Neural cell (in vitro differentiated cells): ENCODE measurements at regions not wholly inside any gene's neighbourhood (a gene's known extent, or its start where the extent isn't known, plus 50 kb on each side); places are given as distances from the start of the nearest gene placed in this dataset.

Source experiments
- H2AFZ ChIP-seq: fragments of 200-600, 300-800 bp; sonication (generic), shearing (Covaris generic); 2 replicates; pipeline ENCODE4 v1.6.0; 2014; ENCODE audit warnings: low read depth, mild to moderate bottlenecking, antibody characterized with exemption, low read length, moderate library complexity
- H3F3A ChIP-seq: fragments of 200-600 bp; shearing (Covaris generic); 2 replicates; pipeline ENCODE4 v1.6.1; 2016; ENCODE audit warnings: mild to moderate bottlenecking, moderate library complexity, mixed read lengths, antibody characterized with exemption, low read length; ENCODE audit not compliant: insufficient read depth, poor library complexity, severe bottlenecking
- H3K27ac ChIP-seq: fragments of 200-600, 300-800 bp; sonication (generic), shearing (Covaris generic); 2 replicates; pipeline ENCODE4 v1.5.1; 2014; ENCODE audit warnings: mild to moderate bottlenecking, low read length, moderate library complexity
- H3K27me3 ChIP-seq: fragments of 300-800, 200-600 bp; sonication (generic), shearing (Covaris generic); 2 replicates; pipeline ENCODE4 v1.6.0; 2014; ENCODE audit warnings: mild to moderate bottlenecking, low read depth, low read length, moderate library complexity; ENCODE audit not compliant: insufficient read depth
- H3K36me3 ChIP-seq: fragments of 300-800, 200-600 bp; sonication (generic), shearing (Covaris generic); 2 replicates; pipeline ENCODE4 v1.5.1; 2014; ENCODE audit warnings: mild to moderate bottlenecking, antibody characterized with exemption, low read length, moderate library complexity; ENCODE audit not compliant: insufficient read depth
- H3K4me2 ChIP-seq: fragments of 300-800, 200-600 bp; sonication (generic), shearing (Covaris generic); 2 replicates; pipeline ENCODE4 v1.6.0; 2014; ENCODE audit warnings: mild to moderate bottlenecking, low read length
- H3K4me3 ChIP-seq: fragments of 300-800, 200-600 bp; sonication (generic), shearing (Covaris generic); 2 replicates; pipeline ENCODE4 v1.5.1; 2014; ENCODE audit warnings: mild to moderate bottlenecking, low read length, moderate library complexity
- H3K79me2 ChIP-seq: fragments of 200-600 bp; shearing (Covaris generic); replicated peaks from 2 replicates; pipeline ENCODE4 v1.6.0; 2014; ENCODE audit warnings: mild to moderate bottlenecking, low read length, moderate library complexity; ENCODE audit not compliant: insufficient read depth
- H3K9ac ChIP-seq: fragments of 300-800, 200-600 bp; sonication (generic), shearing (Covaris generic); 2 replicates; pipeline ENCODE4 v1.6.1; 2016; ENCODE audit warnings: mild to moderate bottlenecking, low read length, mixed read lengths
- H3K9me2 ChIP-seq: fragments of 200-600 bp; shearing (Covaris generic); 2 replicates; pipeline ENCODE4 v1.6.1; 2016; ENCODE audit warnings: mild to moderate bottlenecking, low read length, mixed read lengths; ENCODE audit not compliant: insufficient read depth
- H3K9me3 ChIP-seq: fragments of 200-600, 300-800 bp; sonication (generic), shearing (Covaris generic); 2 replicates; pipeline ENCODE4 v1.6.1; 2016; ENCODE audit warnings: mild to moderate bottlenecking, mixed run types, low read length, moderate library complexity, mixed read lengths
- H4K20me1 ChIP-seq: fragments of 200-600 bp; shearing (Covaris generic); 2 replicates; pipeline ENCODE4 v1.6.1; 2016; ENCODE audit warnings: mild to moderate bottlenecking, mixed run types; ENCODE audit not compliant: insufficient read depth
- CTCF ChIP-seq: fragments of 450-650 bp; IDR thresholded peaks from 2 replicates; pipeline ENCODE4 v1.5.1; 2014; ENCODE audit warnings: antibody characterized with exemption, mild to moderate bottlenecking, moderate library complexity; ENCODE audit not compliant: poor library complexity, severe bottlenecking
- EP300 ChIP-seq: fragments of 450-650 bp; conservative IDR thresholded peaks from 2 replicates; pipeline ENCODE4 v1.6.1; 2014; ENCODE audit warnings: antibody characterized with exemption, mild to moderate bottlenecking, moderate library complexity; ENCODE audit not compliant: poor library complexity, severe bottlenecking
- EZH2 ChIP-seq: fragments of 200-600, 300-800 bp; shearing (Covaris generic), sonication (generic); IDR thresholded peaks from 2 replicates; pipeline ENCODE4 v1.6.1; 2014; ENCODE audit warnings: antibody characterized with exemption, low read length, borderline replicate concordance, mild to moderate bottlenecking; ENCODE audit not compliant: insufficient read depth, poor library complexity, severe bottlenecking
- MXI1 ChIP-seq: fragments of 450-650 bp; conservative IDR thresholded peaks from 2 replicates; pipeline ENCODE4 v1.6.1; 2014; ENCODE audit warnings: antibody characterized with exemption, mild to moderate bottlenecking; ENCODE audit not compliant: poor library complexity, severe bottlenecking
- POLR2AphosphoS5 ChIP-seq: IDR thresholded peaks from 2 replicates; pipeline ENCODE4 v1.6.1; 2012
- RAD21 ChIP-seq: fragments of 450-650 bp; conservative IDR thresholded peaks from 2 replicates; pipeline ENCODE4 v1.6.1; 2014; ENCODE audit warnings: antibody characterized with exemption, mild to moderate bottlenecking, moderate library complexity
- REST ChIP-seq: IDR thresholded peaks from 2 replicates; pipeline ENCODE4 v1.6.1; 2012; ENCODE audit warnings: borderline replicate concordance
- SMC3 ChIP-seq: fragments of 450-650 bp; conservative IDR thresholded peaks from 2 replicates; pipeline ENCODE4 v1.6.1; 2014; ENCODE audit warnings: antibody characterized with exemption, mild to moderate bottlenecking, moderate library complexity; ENCODE audit not compliant: poor library complexity
- TAF1 ChIP-seq: IDR thresholded peaks from 2 replicates; pipeline ENCODE4 v1.6.1; 2012; ENCODE audit warnings: low read depth

GRCh38 chr7:52838981-52839411, 196.4 kb upstream of the POM121L12 start:
- Histone ChIP-seq H3K27ac (no peak overlapping the region), H3K4me2 (no peak overlapping the region), H3K27me3 (no peaks in the 10 kb centered on the region), H3K79me2 (no peaks in the 10 kb centered on the region), H4K20me1 (no peaks in the 10 kb centered on the region), H3K36me3 (no peaks in the 10 kb centered on the region), H3K9me2 (no peaks in the 10 kb centered on the region), H3F3A (no peaks in the 10 kb centered on the region), H3K4me3 (no peak overlapping the region), H2AFZ (no peak overlapping the region), H3K9ac (no peak overlapping the region), H3K9me3 (no peaks in the 10 kb centered on the region)
- TF ChIP-seq REST (no peak), EZH2 (no peak), EP300 (no peak), POLR2AphosphoS5 (no peak), RAD21 (no peak), TAF1 (no peak), CTCF (no peak)

GRCh38 chr7:52831321-52831720, 204.1 kb upstream of the POM121L12 start:
- H3F3A ChIP-seq = peaks cover 3% of the 10 kb centered on the region
- TF ChIP-seq EP300 = peak; percentile 69
- no peak for TF ChIP-seq EZH2
- TF ChIP-seq POLR2AphosphoS5 = peak; percentile 22
- H4K20me1 ChIP-seq = no peaks in the 10 kb centered on the region
- H2AFZ ChIP-seq = no peak overlapping the region
- H3K79me2 ChIP-seq = no peaks in the 10 kb centered on the region
- no peaks in the 10 kb centered on the region for H3K27me3 ChIP-seq
- no peak overlapping the region for H3K4me2 ChIP-seq
- H3K27ac ChIP-seq = peak overlapping the region; percentile 46
- no peak overlapping the region for H3K9ac ChIP-seq
- H3K9me2 ChIP-seq = no peaks in the 10 kb centered on the region
- H3K9me3 ChIP-seq = no peaks in the 10 kb centered on the region
- no peaks in the 10 kb centered on the region for H3K36me3 ChIP-seq
- H3K4me3 ChIP-seq = no peak overlapping the region

GRCh38 chr7:52830801-52831200, 204.6 kb upstream of the POM121L12 start:
- Histone ChIP-seq H3K27me3 (no peaks in the 10 kb centered on the region), H4K20me1 (no peaks in the 10 kb centered on the region), H3F3A (peaks cover 3% of the 10 kb centered on the region), H3K79me2 (no peaks in the 10 kb centered on the region), H3K9me3 (no peaks in the 10 kb centered on the region), H3K9ac (no peak overlapping the region), H3K4me3 (no peak overlapping the region), H3K9me2 (no peaks in the 10 kb centered on the region), H3K4me2 (no peak overlapping the region), H2AFZ (no peak overlapping the region), H3K36me3 (no peaks in the 10 kb centered on the region), H3K27ac (peak overlapping the region; percentile 46)
- no peak for TF ChIP-seq SMC3
- no peak for TF ChIP-seq EZH2
- TF ChIP-seq CTCF = no peak
- TF ChIP-seq REST = no peak
- TF ChIP-seq EP300 = no peak
- no peak for TF ChIP-seq RAD21
- no peak for TF ChIP-seq POLR2AphosphoS5
- TF ChIP-seq MXI1 = no peak
- no peak for TF ChIP-seq TAF1
